Panc1 (cell line): ENCODE measurements at regions not wholly inside any gene's neighbourhood (a gene's known extent, or its start where the extent isn't known, plus 50 kb on each side); places are given as distances from the start of the nearest gene placed in this dataset.

Experiments used
- ATAC-seq: fragments of 200-7000 bp; cut with Tn5 transposase; 2 replicates; pipeline ENCODE4 v1.9.1; 2020; ENCODE audit warnings: mild to moderate bottlenecking, moderate library complexity
- BruUV-seq: library from RNA; stranded (reverse); fragments of 400-500 nt; replicated peaks from 2 replicates; lab custom pipeline; 2021; lab: Mats Ljungman, UMichigan
- CTCF ChIA-PET: fragments of 300-600 bp; sonication (Branson Sonifier 250); formaldehyde crosslinking; loops from one replicate; lab custom pipeline; 2022; ENCODE audit warnings: antibody characterized with exemption; lab: Charles Lee
- POLR2A ChIA-PET: fragments of 300-600 bp; sonication (Branson Sonifier 250); formaldehyde crosslinking; loops from one replicate; lab custom pipeline; 2022; ENCODE audit warnings: antibody characterized with exemption; lab: Charles Lee
- DNase-seq: peaks from one replicate; pipeline ENCODE4 v3.0.0-alpha.2; 2010; ENCODE audit warnings: low read depth, low spot score
- H3K27ac ChIP-seq: 2 replicates; pipeline ENCODE4 v1.5.1; 2011; ENCODE audit warnings: mild to moderate bottlenecking, low read length, inconsistent platforms
- H3K27me3 ChIP-seq: fragments of 200-500 bp; sonication (Bioruptor generic); 2 replicates; pipeline ENCODE4 v1.6.0; 2014; ENCODE audit warnings: low read length, inconsistent platforms; ENCODE audit not compliant: control insufficient read depth, insufficient read depth
- H3K36me3 ChIP-seq: fragments of 200-500 bp; sonication (Bioruptor generic); 2 replicates; pipeline ENCODE4 v1.5.1; 2014; ENCODE audit warnings: inconsistent platforms, mild to moderate bottlenecking, low read length, moderate library complexity; ENCODE audit not compliant: control insufficient read depth, insufficient read depth
- H3K4me1 ChIP-seq: 2 replicates; pipeline ENCODE4 v1.5.1; 2011; ENCODE audit warnings: inconsistent platforms, mild to moderate bottlenecking, low read length, moderate library complexity; ENCODE audit not compliant: control insufficient read depth, insufficient read depth
- H3K4me3 ChIP-seq, 2 experiments: 2 replicates each; pipeline ENCODE4 v1.5.1; 2011 to 2012; ENCODE audit warnings: low read depth in 2 of 2, low read length in 2 of 2, mild to moderate bottlenecking in 2 of 2, inconsistent platforms in 1 of 2, moderate library complexity in 1 of 2
- H3K9me3 ChIP-seq: fragments of 200-500 bp; sonication (Bioruptor generic); 2 replicates; pipeline ENCODE4 v1.5.1; 2014; ENCODE audit warnings: low read depth, mild to moderate bottlenecking, inconsistent platforms, low read length, moderate library complexity; ENCODE audit not compliant: control insufficient read depth, insufficient read depth
- CTCF ChIP-seq: fragments of 450-650 bp; IDR thresholded peaks from 2 replicates; pipeline ENCODE4 v1.5.1; 2017; ENCODE audit warnings: mild to moderate bottlenecking
- POLR2AphosphoS5 ChIP-seq: IDR thresholded peaks from 2 replicates; pipeline ENCODE4 v1.6.1; 2012; ENCODE audit warnings: mild to moderate bottlenecking, low read depth, low read length, moderate library complexity
- SIN3A ChIP-seq: IDR thresholded peaks from 2 replicates; pipeline ENCODE4 v1.6.1; 2012; ENCODE audit warnings: low read depth, mild to moderate bottlenecking, low read length, moderate library complexity, borderline replicate concordance; ENCODE audit not compliant: insufficient read depth
- TCF7L2 ChIP-seq: IDR thresholded peaks from 2 replicates; pipeline ENCODE4 v1.6.1; 2011; ENCODE audit warnings: mild to moderate bottlenecking, low read depth, low read length, inconsistent platforms
- in situ Hi-C: cut with HindIII; loops from 2 replicates; pipeline ENCODE4 v1.10.0; 2016; ENCODE audit warnings: low sequenced_read_pairs, low pct_unique_long_range_greater_than_20kb
- intact Hi-C: fragments of 100-400 bp; cut with micrococcal nuclease; formaldehyde crosslinking; loops from one replicate; pipeline ENCODE4 v1.10.0; 2022; ENCODE audit not compliant: unreplicated experiment
- TF ChIP-seq, protein P1 (sequence below), 2 experiments: IDR thresholded peaks; 2 replicates each; pipeline ENCODE4 v1.6.1; 2011 to 2012; ENCODE audit warnings: low read depth in 2 of 2, control low read depth in 1 of 2, low read length in 1 of 2, mild to moderate bottlenecking in 1 of 2, moderate library complexity in 1 of 2; ENCODE audit not compliant: insufficient read depth in 1 of 2

DNA sequence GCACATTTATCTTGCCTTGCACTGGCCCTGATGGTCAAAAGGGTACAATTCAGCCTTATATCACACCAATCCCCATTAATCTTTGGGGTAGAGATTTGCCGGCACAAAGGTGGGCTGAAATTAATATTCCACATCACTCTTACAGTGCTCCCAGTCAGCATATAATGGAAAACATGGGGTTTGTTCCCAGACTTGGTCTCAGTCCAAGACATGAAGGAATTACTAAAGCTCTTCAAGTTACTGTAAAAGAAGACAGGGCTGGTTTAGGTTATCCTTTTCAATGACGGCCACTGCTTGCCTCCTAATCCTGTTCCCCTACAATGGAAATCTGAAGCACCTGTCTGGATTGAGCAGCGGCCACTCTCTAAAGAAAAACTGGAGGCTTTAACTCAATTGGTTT is 160.7 kb downstream of the IER5 start:
- Histone ChIP-seq H3K4me1 (no peaks in the 10 kb centered on the region), H3K4me3 (no peak overlapping the region), H3K36me3 (no peaks in the 10 kb centered on the region), H3K27me3 (no peaks in the 10 kb centered on the region), H3K9me3 (no peaks in the 10 kb centered on the region), H3K27ac (no peak overlapping the region)
- intact Hi-C loops = no loop called here
- ChIA-PET POLR2A (no interaction called here), CTCF (no interaction called here)
- DNase-seq (no peak), ATAC-seq (no peak)
- no TSS peak for BruUV-seq
- TF ChIP-seq SIN3A (no peak), CTCF (no peak), POLR2AphosphoS5 (no peak), TCF7L2 (no peak)
- TF ChIP-seq, protein P1, sequence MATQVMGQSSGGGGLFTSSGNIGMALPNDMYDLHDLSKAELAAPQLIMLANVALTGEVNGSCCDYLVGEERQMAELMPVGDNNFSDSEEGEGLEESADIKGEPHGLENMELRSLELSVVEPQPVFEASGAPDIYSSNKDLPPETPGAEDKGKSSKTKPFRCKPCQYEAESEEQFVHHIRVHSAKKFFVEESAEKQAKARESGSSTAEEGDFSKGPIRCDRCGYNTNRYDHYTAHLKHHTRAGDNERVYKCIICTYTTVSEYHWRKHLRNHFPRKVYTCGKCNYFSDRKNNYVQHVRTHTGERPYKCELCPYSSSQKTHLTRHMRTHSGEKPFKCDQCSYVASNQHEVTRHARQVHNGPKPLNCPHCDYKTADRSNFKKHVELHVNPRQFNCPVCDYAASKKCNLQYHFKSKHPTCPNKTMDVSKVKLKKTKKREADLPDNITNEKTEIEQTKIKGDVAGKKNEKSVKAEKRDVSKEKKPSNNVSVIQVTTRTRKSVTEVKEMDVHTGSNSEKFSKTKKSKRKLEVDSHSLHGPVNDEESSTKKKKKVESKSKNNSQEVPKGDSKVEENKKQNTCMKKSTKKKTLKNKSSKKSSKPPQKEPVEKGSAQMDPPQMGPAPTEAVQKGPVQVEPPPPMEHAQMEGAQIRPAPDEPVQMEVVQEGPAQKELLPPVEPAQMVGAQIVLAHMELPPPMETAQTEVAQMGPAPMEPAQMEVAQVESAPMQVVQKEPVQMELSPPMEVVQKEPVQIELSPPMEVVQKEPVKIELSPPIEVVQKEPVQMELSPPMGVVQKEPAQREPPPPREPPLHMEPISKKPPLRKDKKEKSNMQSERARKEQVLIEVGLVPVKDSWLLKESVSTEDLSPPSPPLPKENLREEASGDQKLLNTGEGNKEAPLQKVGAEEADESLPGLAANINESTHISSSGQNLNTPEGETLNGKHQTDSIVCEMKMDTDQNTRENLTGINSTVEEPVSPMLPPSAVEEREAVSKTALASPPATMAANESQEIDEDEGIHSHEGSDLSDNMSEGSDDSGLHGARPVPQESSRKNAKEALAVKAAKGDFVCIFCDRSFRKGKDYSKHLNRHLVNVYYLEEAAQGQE (IDR thresholded peaks at IDR 0.05; ENCODE audit: insufficient read depth in 1 of 2, low read depth in 2 of 2, low read length in 1 of 2) = no peak
- in situ Hi-C loops = no loop called here

GRCh38 chr1:181250038-181250437 is 161.5 kb downstream of the IER5 start:
- CTCF ChIA-PET = no interaction called here
- Histone ChIP-seq H3K4me1 (no peaks in the 10 kb centered on the region), H3K27ac (no peak overlapping the region), H3K27me3 (no peaks in the 10 kb centered on the region), H3K9me3 (no peaks in the 10 kb centered on the region), H3K36me3 (no peaks in the 10 kb centered on the region), H3K4me3 (no peak overlapping the region)
- intact Hi-C loops (no loop called here), in situ Hi-C loops (no loop called here)
- DNase-seq = no peak
- no peak for ATAC-seq
- no TSS peak for BruUV-seq
- TF ChIP-seq CTCF (no peak), TCF7L2 (no peak), POLR2AphosphoS5 (no peak), SIN3A (no peak)
- TF ChIP-seq, protein P1 (IDR thresholded peaks at IDR 0.05; ENCODE audit: insufficient read depth in 1 of 2, low read depth in 2 of 2, low read length in 1 of 2) = no peak
- POLR2A ChIA-PET = no interaction called here
